Ovary (tissue), 7 donors: ENCODE measurements at regions not wholly inside any gene's neighbourhood (a gene's known extent, or its start where the extent isn't known, plus 50 kb on each side); places are given as distances from the start of the nearest gene placed in this dataset.

Experiments
- DNase-seq, 5 donors: peaks; one replicate each; pipeline ENCODE4 v3.0.0-alpha.2; 2019 to 2020
- H3K27ac ChIP-seq, 2 donors: fragments of 200-600 bp; one replicate each; pipeline versions ENCODE4 v1.5.1 to v1.8.0; 2019 to 2022
- H3K27me3 ChIP-seq: fragments of 200-600 bp; one replicate; pipeline ENCODE4 v1.8.0; 2022
- H3K36me3 ChIP-seq: fragments of 200-600 bp; sonication (generic); one replicate; pipeline ENCODE4 v1.5.1; 2019
- H3K4me1 ChIP-seq: one replicate; pipeline ENCODE4 v1.8.1; 2013; ENCODE audit warnings: mild to moderate bottlenecking, moderate library complexity; ENCODE audit not compliant: insufficient read depth
- H3K4me3 ChIP-seq: fragments of 200-600 bp; sonication (generic); one replicate; pipeline ENCODE4 v1.5.1; 2017
- H3K9me3 ChIP-seq, 2 donors: fragments of 200-600 bp in 1 of 2; sonication (generic) in 1 of 2; one replicate each; pipeline versions ENCODE4 v1.5.1 to v1.8.1; 2013 to 2019; ENCODE audit warnings: mild to moderate bottlenecking in 1 of 2, moderate library complexity in 1 of 2
- CTCF ChIP-seq, 3 donors: fragments of 450-650 bp in 2 of 3; fragments of 200-600 bp in 1 of 3; IDR thresholded peaks; one replicate each; pipeline versions ENCODE4 v1.5.1 to v1.8.0; 2016 to 2022; ENCODE audit warnings: antibody characterized with exemption in 3 of 3, mild to moderate bottlenecking in 1 of 3
- EP300 ChIP-seq: sonication (generic); formaldehyde crosslinking; IDR thresholded peaks from one replicate; pipeline ENCODE4 v1.6.1; 2017; ENCODE audit warnings: antibody characterized with exemption
- POLR2A ChIP-seq: fragments of 450-650 bp; IDR thresholded peaks from one replicate; pipeline ENCODE4 v1.6.1; 2017; ENCODE audit warnings: antibody characterized with exemption, mild to moderate bottlenecking, moderate library complexity
- WGBS, 3 donors: extraction: QIAGEN DNeasy Blood & Tissue Kit in 1 of 3; methylation state at CpG; one replicate each; pipeline versions ENCODE4 v1.1.5 to v1.1.7; 2013 to 2017; 5-methylcytosine and 5-hydroxymethylcytosine counted together
- intact Hi-C, 4 donors: fragments of 100-400 bp; cut with DNase I; formaldehyde crosslinking; loops; one replicate each; pipeline versions ENCODE4 v1.11.0 to v1.15.1; 2022 to 2023
- donor health status: DM: no; HTN: no; CAD: no; lungs with moderate emphysema.
- donor health status: DM: no; HTN: no; CAD: no.
- donor health status: Bipolar disorder and iron deficiency.
- donor health status: DM: no; HTN: no; CAD: no.
- donor health status: DM: yes; HTN: yes; CAD: no.

GRCh38 chr18:64334748-64335147, 185.9 kb upstream of the LINC00305 start:
- Histone ChIP-seq H3K9me3 (no peaks in the 10 kb centered on the region), H3K27me3 (no peaks in the 10 kb centered on the region), H3K27ac (no peak overlapping the region), H3K36me3 (no peaks in the 10 kb centered on the region), H3K4me1 (no peaks in the 10 kb centered on the region), H3K4me3 (no peak overlapping the region)
- intact Hi-C loops = no loop called here
- TF ChIP-seq POLR2A (no peak), EP300 (no peak), CTCF (IDR thresholded peaks at IDR 0.05) (no peak)
- 46 to 72% (median 52%) methylated on average over 2 of the region's 2 CpGs for WGBS, 3 donors
- no peak for DNase-seq

- Histone ChIP-seq H3K27me3 (no peaks in the 10 kb centered on the region), H3K36me3 (no peaks in the 10 kb centered on the region), H3K4me3 (no peak overlapping the region), H3K9me3 (no peaks in the 10 kb centered on the region), H3K27ac (no peak overlapping the region), H3K4me1 (no peaks in the 10 kb centered on the region)
- intact Hi-C loops = no loop called here
- no peak for DNase-seq
- TF ChIP-seq EP300 (no peak), CTCF (IDR thresholded peaks at IDR 0.05) (no peak), POLR2A (no peak)
- WGBS, 3 donors = 80 to 85% (median 84%) methylated on average over 3 of the region's 3 CpGs
These were observed 184.7 kb upstream of the LINC00305 start for GRCh38 chr18:64333584-64333983.

GRCh38 chr18:64332835-64333234, 183.9 kb upstream of the LINC00305 start:
- Histone ChIP-seq H3K36me3 (no peaks in the 10 kb centered on the region), H3K4me3 (no peak overlapping the region), H3K4me1 (no peaks in the 10 kb centered on the region), H3K27ac (no peak overlapping the region), H3K9me3 (no peaks in the 10 kb centered on the region), H3K27me3 (no peaks in the 10 kb centered on the region)
- DNase-seq = no peak
- intact Hi-C loops = no loop called here
- no peak for TF ChIP-seq EP300
- no peak for TF ChIP-seq CTCF (IDR thresholded peaks at IDR 0.05)
- TF ChIP-seq POLR2A = no peak
- 78 to 84% (median 81%) methylated on average over 6 of the region's 6 CpGs for WGBS, 3 donors

GRCh38 chr18:64331419-64331818, 182.5 kb upstream of the LINC00305 start:
- TF ChIP-seq CTCF (IDR thresholded peaks at IDR 0.05) (no peak), POLR2A (no peak), EP300 (no peak)
- intact Hi-C loops = no loop called here
- DNase-seq = no peak
- Histone ChIP-seq H3K36me3 (no peaks in the 10 kb centered on the region), H3K4me3 (no peak overlapping the region), H3K4me1 (no peaks in the 10 kb centered on the region), H3K27me3 (no peaks in the 10 kb centered on the region), H3K9me3 (no peaks in the 10 kb centered on the region), H3K27ac (no peak overlapping the region)
- WGBS, 3 donors = 90 to 100% (median 98%) methylated on average over 1 of the region's 1 CpG

GRCh38 chr18:64330931-64331330, 182.0 kb upstream of the LINC00305 start:
- DNase-seq = no peak
- no peak overlapping the region for H3K4me3 ChIP-seq
- no peak overlapping the region for H3K27ac ChIP-seq
- intact Hi-C loops = no loop called here
- 70 to 84% (median 80%) methylated on average over 6 of the region's 6 CpGs for WGBS, 3 donors
- H3K9me3 ChIP-seq = no peaks in the 10 kb centered on the region
- H3K36me3 ChIP-seq = no peaks in the 10 kb centered on the region
- TF ChIP-seq POLR2A (no peak), EP300 (no peak), CTCF (IDR thresholded peaks at IDR 0.05) (no peak)
- H3K4me1 ChIP-seq = no peaks in the 10 kb centered on the region
- no peaks in the 10 kb centered on the region for H3K27me3 ChIP-seq
